ENCODE measurements at regions not wholly inside any gene's neighbourhood (a gene's known extent, or its start where the extent isn't known, plus 50 kb on each side); places are given as distances from the start of the nearest gene placed in this dataset.

GRCh38 chr14:87084908-87085307 lies 908.1 kb downstream of the GALC start:
- TF ChIP-seq CTCF (IDR thresholded peaks at IDR 0.05), result no peak
- no peak for TF ChIP-seq POLR2A (IDR thresholded peaks at IDR 0.05)

Data from esophagus squamous epithelium (tissue), 4 donors.